Esophagus muscularis mucosa (tissue), 3 donors: ENCODE measurements at regions not wholly inside any gene's neighbourhood (a gene's known extent, or its start where the extent isn't known, plus 50 kb on each side); places are given as distances from the start of the nearest gene placed in this dataset.

ENCODE experiments used
- CTCF ChIP-seq, 3 experiments: fragments of 200-600 bp in 2 of 3; fragments of 450-650 bp in 1 of 3; sonication (generic) in 2 of 3; IDR thresholded peaks; one replicate each; pipeline ENCODE4 v1.5.1; 2017 to 2019; ENCODE audit warnings: antibody characterized with exemption in 3 of 3, mild to moderate bottlenecking in 2 of 3, moderate library complexity in 1 of 3
- POLR2A ChIP-seq: fragments of 450-650 bp; IDR thresholded peaks from one replicate; pipeline ENCODE4 v1.6.1; 2017; ENCODE audit warnings: antibody characterized with exemption, moderate library complexity, mild to moderate bottlenecking, low read depth
- POLR2AphosphoS5 ChIP-seq, 2 donors: sonication (generic); formaldehyde crosslinking; IDR thresholded peaks; one replicate each; pipeline ENCODE4 v1.6.1; 2017; ENCODE audit warnings: antibody characterized with exemption in 2 of 2

GRCh38 chr1:221335161-221336101 lies 406.5 kb downstream of the DUSP10 start:
- no peak for TF ChIP-seq POLR2A
- no peak for TF ChIP-seq CTCF (IDR thresholded peaks at IDR 0.05)
- peak in 1 of 2 donors; percentile 8 for TF ChIP-seq POLR2AphosphoS5 (IDR thresholded peaks at IDR 0.05)
